PC-3 (cell line): ENCODE measurements at regions not wholly inside any gene's neighbourhood (a gene's known extent, or its start where the extent isn't known, plus 50 kb on each side); places are given as distances from the start of the nearest gene placed in this dataset.

ENCODE experiments used
- ATAC-seq: fragments of 200-7000 bp; cut with Tn5 transposase; 2 replicates; pipeline ENCODE4 v1.9.1; 2020; ENCODE audit warnings: mild to moderate bottlenecking, moderate library complexity
- BruUV-seq: library from RNA; stranded (reverse); fragments of 400-500 nt; replicated peaks from 2 replicates; lab custom pipeline; 2021; lab: Mats Ljungman, UMichigan
- CTCF ChIA-PET: fragments of 300-600 bp; sonication (Branson Sonifier 250); formaldehyde crosslinking; loops from one replicate; lab custom pipeline; 2022; ENCODE audit warnings: antibody characterized with exemption; lab: Charles Lee
- POLR2A ChIA-PET: fragments of 300-600 bp; sonication (Branson Sonifier 250); formaldehyde crosslinking; loops from one replicate; lab custom pipeline; 2022; ENCODE audit warnings: antibody characterized with exemption; ENCODE audit not compliant: unreplicated experiment; lab: Charles Lee
- DNase-seq: peaks from one replicate; pipeline ENCODE4 v3.0.0-alpha.2; 2015
- H2AFZ ChIP-seq: fragments of 300-600 bp; sonication (generic); 2 replicates; pipeline ENCODE4 v1.6.0; 2016; ENCODE audit warnings: antibody characterized with exemption, low read length
- H3F3A ChIP-seq: fragments of 300-600 bp; sonication (generic); one replicate; pipeline ENCODE4 v1.6.0; 2017; ENCODE audit warnings: antibody characterized with exemption, low read length, control low read depth, mild to moderate bottlenecking; ENCODE audit not compliant: unreplicated experiment
- H3K27ac ChIP-seq: fragments of 300-600 bp; sonication (generic); 2 replicates; pipeline ENCODE4 v1.5.1; 2016; ENCODE audit warnings: mild to moderate bottlenecking, low read length
- H3K27me3 ChIP-seq: fragments of 300-600 bp; sonication (generic); 2 replicates; pipeline ENCODE4 v1.6.1; 2016; ENCODE audit warnings: low read length, mixed read lengths
- H3K36me3 ChIP-seq: fragments of 300-600 bp; sonication (generic); 2 replicates; pipeline ENCODE4 v1.6.1; 2016; ENCODE audit warnings: low read depth, mixed run types, low read length, mixed read lengths
- H3K4me1 ChIP-seq: fragments of 300-600 bp; sonication (generic); 2 replicates; pipeline ENCODE4 v1.5.1; 2016; ENCODE audit warnings: low read length; ENCODE audit not compliant: insufficient read depth
- H3K4me2 ChIP-seq: fragments of 300-600 bp; sonication (generic); 2 replicates; pipeline ENCODE4 v1.6.0; 2016; ENCODE audit warnings: low read length
- H3K4me3 ChIP-seq: fragments of 300-600 bp; sonication (generic); 2 replicates; pipeline ENCODE4 v1.5.1; 2016; ENCODE audit warnings: mild to moderate bottlenecking, low read length, mixed read lengths
- H3K79me2 ChIP-seq: fragments of 300-600 bp; sonication (generic); 2 replicates; pipeline ENCODE4 v1.6.1; 2017; ENCODE audit warnings: low read length, mixed read lengths
- H3K9ac ChIP-seq: fragments of 300-600 bp; sonication (generic); 2 replicates; pipeline ENCODE4 v1.6.0; 2016; ENCODE audit warnings: mild to moderate bottlenecking, low read length
- H3K9me2 ChIP-seq: fragments of 300-600 bp; sonication (generic); replicated peaks from 2 replicates; pipeline ENCODE4 v1.6.1; 2016; ENCODE audit warnings: mixed run types, low read length, mixed read lengths
- H3K9me3 ChIP-seq: fragments of 300-600 bp; sonication (generic); 2 replicates; pipeline ENCODE4 v1.6.1; 2016; ENCODE audit warnings: low read length, mixed read lengths
- H4K20me1 ChIP-seq: fragments of 300-600 bp; sonication (generic); 2 replicates; pipeline ENCODE4 v1.6.1; 2016; ENCODE audit warnings: low read length, mixed read lengths
- EZH2 ChIP-seq: fragments of 300-600 bp; sonication (generic); IDR thresholded peaks from one replicate; pipeline ENCODE4 v1.6.1; 2017; ENCODE audit warnings: antibody characterized with exemption, mild to moderate bottlenecking, low read length; ENCODE audit not compliant: unreplicated experiment
- EZH2phosphoT487 ChIP-seq: fragments of 300-600 bp; sonication (generic); IDR thresholded peaks from 2 replicates; pipeline ENCODE4 v1.6.1; 2018; ENCODE audit warnings: mild to moderate bottlenecking, antibody characterized with exemption, low read length, borderline replicate concordance
- intact Hi-C: fragments of 100-400 bp; cut with micrococcal nuclease; formaldehyde crosslinking; loops from 2 replicates; pipeline ENCODE4 v1.9.0; 2023
- TF ChIP-seq, protein P1 (sequence below): fragments of 300-600 bp; sonication (generic); conservative IDR thresholded peaks from 2 replicates; pipeline ENCODE4 v1.5.1; 2017; ENCODE audit warnings: antibody characterized with exemption, low read depth, mild to moderate bottlenecking, low read length

DNA sequence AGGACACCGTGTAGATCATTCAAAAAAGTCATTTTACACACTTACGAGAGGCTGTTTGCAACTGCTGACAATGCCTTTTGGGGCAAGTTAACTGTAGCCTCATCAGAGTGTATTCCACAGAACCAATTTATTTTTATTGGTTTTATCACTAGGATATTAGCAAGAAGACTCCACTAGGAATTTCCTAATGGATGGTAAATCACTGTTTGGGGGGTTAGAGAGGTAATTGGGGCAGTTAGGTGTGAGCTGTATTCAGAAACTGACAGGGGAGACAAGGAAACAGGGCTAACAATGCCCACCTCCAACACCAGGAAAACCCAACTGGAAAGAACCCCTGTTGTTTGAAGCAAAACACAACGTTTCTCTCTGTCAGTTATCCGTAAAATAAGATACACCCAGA is 383.0 kb upstream of the SHH start:
- Histone ChIP-seq H3K79me2 (no peaks in the 10 kb centered on the region), H3K36me3 (no peaks in the 10 kb centered on the region), H3K9me2 (no peaks in the 10 kb centered on the region), H3K9me3 (no peaks in the 10 kb centered on the region), H2AFZ (no peak overlapping the region), H3K27me3 (peaks cover 22% of the 10 kb centered on the region; the same call in 1 of the 2 replicates), H3K4me2 (no peak overlapping the region), H3K4me1 (no peaks in the 10 kb centered on the region), H3F3A (no peaks in the 10 kb centered on the region), H4K20me1 (no peaks in the 10 kb centered on the region), H3K27ac (no peak overlapping the region), H3K4me3 (no peak overlapping the region), H3K9ac (no peak overlapping the region)
- ChIA-PET POLR2A (no interaction called here), CTCF (no interaction called here)
- intact Hi-C loops = no loop called here
- BruUV-seq = no TSS peak
- TF ChIP-seq, protein P1, sequence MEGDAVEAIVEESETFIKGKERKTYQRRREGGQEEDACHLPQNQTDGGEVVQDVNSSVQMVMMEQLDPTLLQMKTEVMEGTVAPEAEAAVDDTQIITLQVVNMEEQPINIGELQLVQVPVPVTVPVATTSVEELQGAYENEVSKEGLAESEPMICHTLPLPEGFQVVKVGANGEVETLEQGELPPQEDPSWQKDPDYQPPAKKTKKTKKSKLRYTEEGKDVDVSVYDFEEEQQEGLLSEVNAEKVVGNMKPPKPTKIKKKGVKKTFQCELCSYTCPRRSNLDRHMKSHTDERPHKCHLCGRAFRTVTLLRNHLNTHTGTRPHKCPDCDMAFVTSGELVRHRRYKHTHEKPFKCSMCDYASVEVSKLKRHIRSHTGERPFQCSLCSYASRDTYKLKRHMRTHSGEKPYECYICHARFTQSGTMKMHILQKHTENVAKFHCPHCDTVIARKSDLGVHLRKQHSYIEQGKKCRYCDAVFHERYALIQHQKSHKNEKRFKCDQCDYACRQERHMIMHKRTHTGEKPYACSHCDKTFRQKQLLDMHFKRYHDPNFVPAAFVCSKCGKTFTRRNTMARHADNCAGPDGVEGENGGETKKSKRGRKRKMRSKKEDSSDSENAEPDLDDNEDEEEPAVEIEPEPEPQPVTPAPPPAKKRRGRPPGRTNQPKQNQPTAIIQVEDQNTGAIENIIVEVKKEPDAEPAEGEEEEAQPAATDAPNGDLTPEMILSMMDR = no peak
- no peak for TF ChIP-seq EZH2phosphoT487
- TF ChIP-seq EZH2 = no peak
- no peak for DNase-seq
- ATAC-seq = no peak

- H3K9me2 ChIP-seq = no peaks in the 10 kb centered on the region
- ChIA-PET POLR2A (no interaction called here), CTCF (no interaction called here)
- intact Hi-C loops = no loop called here
- no peaks in the 10 kb centered on the region for H3K79me2 ChIP-seq
- H3K9me3 ChIP-seq = no peaks in the 10 kb centered on the region
- no peaks in the 10 kb centered on the region for H3K36me3 ChIP-seq
- ATAC-seq (no peak), DNase-seq (no peak)
- H3K27me3 ChIP-seq = peaks cover 18% of the 10 kb centered on the region; the same call in 1 of the 2 replicates
- no peak overlapping the region for H3K27ac ChIP-seq
- no TSS peak for BruUV-seq
- no peak overlapping the region for H2AFZ ChIP-seq
- H3F3A ChIP-seq = no peaks in the 10 kb centered on the region
- no peaks in the 10 kb centered on the region for H3K4me1 ChIP-seq
- no peak overlapping the region for H3K9ac ChIP-seq
- H4K20me1 ChIP-seq = no peaks in the 10 kb centered on the region
- H3K4me3 ChIP-seq = no peak overlapping the region
- no peak for TF ChIP-seq EZH2
- TF ChIP-seq EZH2phosphoT487 = no peak
- TF ChIP-seq, protein P1 = no peak
- H3K4me2 ChIP-seq = no peak overlapping the region
Observed at GRCh38 chr7:156194813-156195212, 382.6 kb upstream of the SHH start.

DNA sequence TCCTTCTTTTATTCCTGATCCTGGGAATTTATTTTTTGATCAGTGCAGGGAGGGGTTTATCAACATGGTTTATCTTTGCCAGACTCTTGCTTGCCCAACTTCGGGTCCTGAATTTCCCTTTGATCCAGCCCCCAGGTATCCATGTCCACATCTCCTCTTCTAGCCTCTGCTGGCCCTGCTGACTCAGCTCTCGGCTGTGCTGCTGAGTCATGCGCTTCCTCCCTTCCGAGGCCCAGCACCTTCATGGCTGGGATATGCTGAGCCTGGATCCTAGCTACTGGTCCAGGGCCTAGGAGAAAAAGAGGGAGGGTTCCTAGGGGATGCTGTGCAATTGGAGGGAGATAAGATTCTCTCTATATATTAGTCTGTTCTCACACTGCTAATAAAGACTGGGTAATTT is 380.7 kb upstream of the SHH start:
- ATAC-seq (peak; percentile 93), DNase-seq (peak; percentile 58)
- POLR2A ChIA-PET = no interaction called here
- Histone ChIP-seq H3K4me1 (no peaks in the 10 kb centered on the region), H2AFZ (no peak overlapping the region), H3K9me2 (no peaks in the 10 kb centered on the region), H3K36me3 (no peaks in the 10 kb centered on the region), H4K20me1 (no peaks in the 10 kb centered on the region), H3F3A (no peaks in the 10 kb centered on the region), H3K79me2 (no peaks in the 10 kb centered on the region), H3K27me3 (peaks cover 27% of the 10 kb centered on the region; the same call in 1 of the 2 replicates), H3K27ac (no peak overlapping the region), H3K4me2 (no peak overlapping the region), H3K9me3 (no peaks in the 10 kb centered on the region), H3K9ac (no peak overlapping the region), H3K4me3 (no peak overlapping the region)
- TF ChIP-seq EZH2phosphoT487 (no peak), EZH2 (no peak)
- TF ChIP-seq, protein P1 = no peak
- no TSS peak for BruUV-seq
- intact Hi-C loops = no loop called here
- CTCF ChIA-PET = no interaction called here
